Brain microvascular endothelial cell (primary cell): ENCODE measurements at regions not wholly inside any gene's neighbourhood (a gene's known extent, or its start where the extent isn't known, plus 50 kb on each side); places are given as distances from the start of the nearest gene placed in this dataset.
A peak's percentile ranks its signal among the peaks of the same experiment; 100 is the strongest.
"Not testable (repeated sequence)": the region's sequence is repeated elsewhere in the genome, so short reads cannot be mapped to it uniquely, and the experiment has no call there.

Experiments
- DNase-seq: peaks from one replicate; pipeline ENCODE4 v3.0.0-alpha.2; 2020
- H3K27ac ChIP-seq: fragments of 250-450 bp; sonication (Bioruptor Pico); 2 replicates; pipeline ENCODE4 v1.5.1; 2020; ENCODE audit warnings: mild to moderate bottlenecking, moderate library complexity
- H3K27me3 ChIP-seq: fragments of 250-450 bp; sonication (Bioruptor Pico); replicated peaks from 2 replicates; pipeline ENCODE4 v1.5.1; 2020; ENCODE audit warnings: mild to moderate bottlenecking
- H3K36me3 ChIP-seq: fragments of 250-450 bp; sonication (Bioruptor Pico); replicated peaks from 2 replicates; pipeline ENCODE4 v1.5.1; 2020; ENCODE audit warnings: mild to moderate bottlenecking
- H3K4me3 ChIP-seq: 2 replicates; pipeline ENCODE4 v1.5.1; 2011; ENCODE audit warnings: low read depth, mild to moderate bottlenecking, control low read depth, low read length, moderate library complexity
- in situ Hi-C: cut with HindIII; loops from 2 replicates; pipeline ENCODE4 v1.10.0; 2017; ENCODE audit warnings: low sequenced_read_pairs, low pct_ligation_motif_present
- TF ChIP-seq, protein P1 (sequence below): IDR thresholded peaks from 2 replicates; pipeline ENCODE4 v1.5.1; 2011; ENCODE audit warnings: low read depth, mild to moderate bottlenecking, moderate library complexity, low read length, control low read depth, inconsistent platforms; ENCODE audit errors: missing control alignments

DNA sequence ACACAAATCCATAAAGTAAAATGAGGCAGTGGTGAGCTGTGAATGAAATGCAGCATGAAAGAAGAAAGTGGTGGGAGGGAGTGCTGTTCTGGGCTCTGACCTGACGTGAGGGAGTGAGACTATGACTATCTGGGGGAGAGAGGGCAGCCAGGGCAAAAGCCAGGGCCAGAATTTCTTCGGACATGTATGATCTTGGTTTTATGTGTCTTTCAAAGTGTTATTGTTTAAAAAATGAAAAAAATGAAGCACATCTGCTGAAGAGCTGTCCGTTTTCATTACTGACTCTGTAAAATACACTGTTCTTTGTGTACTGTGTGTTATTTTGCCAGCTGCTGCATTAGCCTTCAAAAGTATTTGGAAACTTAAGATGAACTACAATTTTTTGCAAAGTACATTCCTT, 70.2 kb upstream of the KLF14 start:
- in situ Hi-C loops: no loop called here
- no peak overlapping the region for H3K4me3 ChIP-seq

DNA sequence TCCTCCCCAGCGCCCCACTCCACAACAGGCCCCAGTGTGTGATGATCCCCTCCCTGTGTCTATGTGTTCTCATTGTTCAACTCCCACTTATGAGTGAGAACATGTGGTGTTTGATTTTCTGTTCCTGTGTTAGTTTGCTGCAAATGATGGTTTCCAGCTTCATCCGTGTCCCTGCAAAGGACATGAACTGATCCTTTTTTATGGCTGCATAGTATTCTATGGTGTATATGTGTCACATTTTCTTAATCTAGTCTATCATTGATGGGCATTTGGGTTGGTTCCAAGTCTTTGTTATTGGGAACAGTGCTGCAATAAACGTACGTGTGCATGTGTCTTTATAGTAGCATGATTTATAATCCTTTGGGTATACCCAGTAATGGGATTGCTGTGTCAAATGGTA, 78.8 kb upstream of the KLF14 start:
- H3K36me3 ChIP-seq, in situ Hi-C loops, H3K4me3 ChIP-seq, DNase-seq, H3K27ac ChIP-seq, H3K27me3 ChIP-seq: not testable (repeated sequence)

More for the DNA sequence above, 70.2 kb upstream of the KLF14 start:
- DNase-seq: no peak
- TF ChIP-seq, protein P1, sequence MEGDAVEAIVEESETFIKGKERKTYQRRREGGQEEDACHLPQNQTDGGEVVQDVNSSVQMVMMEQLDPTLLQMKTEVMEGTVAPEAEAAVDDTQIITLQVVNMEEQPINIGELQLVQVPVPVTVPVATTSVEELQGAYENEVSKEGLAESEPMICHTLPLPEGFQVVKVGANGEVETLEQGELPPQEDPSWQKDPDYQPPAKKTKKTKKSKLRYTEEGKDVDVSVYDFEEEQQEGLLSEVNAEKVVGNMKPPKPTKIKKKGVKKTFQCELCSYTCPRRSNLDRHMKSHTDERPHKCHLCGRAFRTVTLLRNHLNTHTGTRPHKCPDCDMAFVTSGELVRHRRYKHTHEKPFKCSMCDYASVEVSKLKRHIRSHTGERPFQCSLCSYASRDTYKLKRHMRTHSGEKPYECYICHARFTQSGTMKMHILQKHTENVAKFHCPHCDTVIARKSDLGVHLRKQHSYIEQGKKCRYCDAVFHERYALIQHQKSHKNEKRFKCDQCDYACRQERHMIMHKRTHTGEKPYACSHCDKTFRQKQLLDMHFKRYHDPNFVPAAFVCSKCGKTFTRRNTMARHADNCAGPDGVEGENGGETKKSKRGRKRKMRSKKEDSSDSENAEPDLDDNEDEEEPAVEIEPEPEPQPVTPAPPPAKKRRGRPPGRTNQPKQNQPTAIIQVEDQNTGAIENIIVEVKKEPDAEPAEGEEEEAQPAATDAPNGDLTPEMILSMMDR: no peak
- H3K27ac ChIP-seq: no peak overlapping the region
- no peaks in the 10 kb centered on the region for H3K36me3 ChIP-seq
- no peaks in the 10 kb centered on the region for H3K27me3 ChIP-seq

DNA sequence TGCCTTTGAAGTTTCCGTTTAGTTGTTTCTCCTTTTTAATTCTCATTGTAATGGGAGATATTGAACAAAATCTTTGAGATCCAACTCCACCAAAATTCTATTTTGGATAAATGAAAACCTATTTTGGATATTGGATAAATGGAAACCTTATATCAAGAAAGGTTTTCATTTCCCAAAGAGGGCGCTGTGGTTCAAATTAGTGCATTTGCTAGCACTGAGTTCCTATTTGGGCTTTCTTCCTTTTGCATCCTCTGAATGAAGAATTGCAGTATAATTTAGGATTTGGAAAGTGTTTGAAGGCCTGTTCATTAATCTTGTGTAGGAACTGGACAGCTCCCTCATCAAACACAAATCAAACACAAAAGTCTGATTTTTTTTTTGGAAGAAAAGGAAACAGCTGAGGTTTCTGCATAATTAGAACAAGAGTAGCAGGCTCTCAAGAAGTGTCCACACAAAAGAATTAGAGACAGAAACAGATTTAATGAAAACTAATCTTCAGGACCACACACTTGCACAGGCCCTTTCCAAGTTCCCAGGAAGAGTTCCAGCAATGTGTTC, 80.8 kb upstream of the KLF14 start:
- Histone ChIP-seq H3K27me3 (no peaks in the 10 kb centered on the region), H3K27ac (no peak overlapping the region), H3K36me3 (no peaks in the 10 kb centered on the region), H3K4me3 (no peak overlapping the region)
- in situ Hi-C loops: no loop called here
- peak; percentile 23 for DNase-seq
- TF ChIP-seq, protein P1: peak; percentile 53

DNA sequence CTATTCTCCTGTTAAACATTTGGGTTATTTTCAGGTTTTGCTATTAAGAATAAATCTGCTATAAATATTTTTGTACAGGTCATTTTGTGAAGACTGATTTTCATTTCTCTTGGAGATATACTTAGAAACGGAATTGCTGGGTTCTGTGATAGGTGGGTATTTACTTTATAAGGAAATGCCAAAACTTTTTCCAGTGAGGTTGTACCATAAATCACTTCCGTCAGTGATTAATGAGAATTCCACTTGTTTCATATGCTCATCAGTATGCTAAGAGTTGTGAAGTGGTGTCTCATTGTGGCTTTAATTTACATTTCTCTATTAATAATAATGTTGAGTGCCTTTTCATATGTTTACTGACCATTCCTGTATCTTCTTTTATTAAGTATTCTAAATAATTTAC, 84.0 kb upstream of the KLF14 start:
- Histone ChIP-seq H3K27ac (no peak overlapping the region), H3K27me3 (no peaks in the 10 kb centered on the region), H3K36me3 (no peaks in the 10 kb centered on the region), H3K4me3 (no peak overlapping the region)
- DNase-seq: no peak
- in situ Hi-C loops: no loop called here
- TF ChIP-seq, protein P1: no peak

DNA sequence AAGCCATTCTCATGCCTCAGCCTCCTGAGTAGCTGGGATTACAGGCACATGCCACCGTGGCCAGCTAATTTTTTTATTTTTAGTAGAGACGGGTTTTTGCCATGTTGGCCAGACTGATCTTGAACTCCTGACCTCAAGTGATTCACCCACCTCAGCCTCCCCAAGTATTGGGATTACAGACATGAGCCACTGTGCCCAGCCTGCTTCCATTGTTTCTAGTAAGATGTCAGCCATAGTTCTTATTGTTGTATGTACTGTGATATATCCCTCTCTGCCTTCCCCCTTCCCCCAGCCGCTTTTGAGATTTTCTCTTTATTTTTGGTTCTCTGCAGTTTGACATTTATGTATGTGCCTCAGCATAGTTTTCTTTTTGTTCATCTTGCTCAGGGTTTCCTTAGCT, 87.9 kb upstream of the KLF14 start:
- in situ Hi-C loops: no loop called here
- peak; percentile 33 for DNase-seq
- Histone ChIP-seq H3K4me3 (no peak overlapping the region), H3K27ac (no peak overlapping the region), H3K36me3 (no peaks in the 10 kb centered on the region), H3K27me3 (no peaks in the 10 kb centered on the region)
- TF ChIP-seq, protein P1: no peak

DNA sequence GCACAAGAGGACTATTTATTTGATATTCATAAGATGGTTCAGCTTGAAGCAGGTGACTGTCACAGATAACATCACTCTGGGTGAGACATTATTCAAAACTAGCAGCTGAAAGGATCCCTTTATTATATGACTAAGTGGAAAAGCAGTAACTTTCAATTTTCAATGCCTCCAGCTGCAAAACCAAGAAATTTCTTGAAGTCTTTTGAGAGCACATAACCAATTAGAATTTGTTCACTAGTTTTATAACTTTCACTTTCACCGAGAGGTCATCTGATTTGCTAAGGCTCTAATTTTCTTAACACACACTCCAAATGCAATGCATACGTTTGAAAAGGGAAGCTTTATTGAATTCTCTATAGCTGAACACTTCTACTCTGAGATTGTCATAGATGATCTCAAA, 88.6 kb upstream of the KLF14 start:
- Histone ChIP-seq H3K36me3 (no peaks in the 10 kb centered on the region), H3K4me3 (no peak overlapping the region), H3K27ac (no peak overlapping the region), H3K27me3 (no peaks in the 10 kb centered on the region)
- TF ChIP-seq, protein P1: no peak
- DNase-seq: no peak
- in situ Hi-C loops: no loop called here
